ENCODE measurements at regions not wholly inside any gene's neighbourhood (a gene's known extent, or its start where the extent isn't known, plus 50 kb on each side); places are given as distances from the start of the nearest gene placed in this dataset.
A peak's percentile ranks its signal among the peaks of the same experiment; 100 is the strongest.
"Not testable (repeated sequence)": the region's sequence is repeated elsewhere in the genome, so short reads cannot be mapped to it uniquely, and the experiment has no call there.

- DNase-seq (ENCODE audit: low spot score): not testable (repeated sequence)
Measured at GRCh38 chrX:85529141-85529540, 149.7 kb upstream of the POF1B start.

- DNase-seq (ENCODE audit: low spot score): no peak
Measured at GRCh38 chrX:85517994-85518718, 138.7 kb upstream of the POF1B start.

- no peak for DNase-seq (ENCODE audit: low spot score)
Measured at GRCh38 chrX:85516131-85516530, 136.7 kb upstream of the POF1B start.

- no peak for DNase-seq (ENCODE audit: low spot score)
Measured at GRCh38 chrX:85506871-85507270, 127.4 kb upstream of the POF1B start.

GRCh38 chrX:85505801-85506200 lies 126.3 kb upstream of the POF1B start:
- no peak for DNase-seq (ENCODE audit: low spot score)

GRCh38 chrX:85504381-85504780 lies 124.9 kb upstream of the POF1B start:
- no peak for DNase-seq (ENCODE audit: low spot score)

- DNase-seq (ENCODE audit: low spot score): no peak
Measured at GRCh38 chrX:85503258-85504158, 124.0 kb upstream of the POF1B start.

- DNase-seq (ENCODE audit: low spot score): no peak
Measured at GRCh38 chrX:85501349-85501748, 121.9 kb upstream of the POF1B start.

- DNase-seq (ENCODE audit: low spot score): peak; percentile 13
Measured at GRCh38 chrX:85499400-85499799, 119.9 kb upstream of the POF1B start.

- no peak for DNase-seq (ENCODE audit: low spot score)
Measured at GRCh38 chrX:85493821-85494220, 114.4 kb upstream of the POF1B start.

- DNase-seq (ENCODE audit: low spot score): no peak
Measured at GRCh38 chrX:85454295-85454694, 74.8 kb upstream of the POF1B start.

- DNase-seq (ENCODE audit: low spot score): no peak
Measured at GRCh38 chrX:85444613-85445012, 65.1 kb upstream of the POF1B start.

Measured in COLO829 (cell line).